ENCODE measurements at regions not wholly inside any gene's neighbourhood (a gene's known extent, or its start where the extent isn't known, plus 50 kb on each side); places are given as distances from the start of the nearest gene placed in this dataset.

GRCh38 chr12:92299344-92299743 is 153.7 kb upstream of the BTG1 start:
- ATAC-seq (ENCODE audit: insufficient number of reproducible peaks, low FRiP score, low read depth): no peak

DNA sequence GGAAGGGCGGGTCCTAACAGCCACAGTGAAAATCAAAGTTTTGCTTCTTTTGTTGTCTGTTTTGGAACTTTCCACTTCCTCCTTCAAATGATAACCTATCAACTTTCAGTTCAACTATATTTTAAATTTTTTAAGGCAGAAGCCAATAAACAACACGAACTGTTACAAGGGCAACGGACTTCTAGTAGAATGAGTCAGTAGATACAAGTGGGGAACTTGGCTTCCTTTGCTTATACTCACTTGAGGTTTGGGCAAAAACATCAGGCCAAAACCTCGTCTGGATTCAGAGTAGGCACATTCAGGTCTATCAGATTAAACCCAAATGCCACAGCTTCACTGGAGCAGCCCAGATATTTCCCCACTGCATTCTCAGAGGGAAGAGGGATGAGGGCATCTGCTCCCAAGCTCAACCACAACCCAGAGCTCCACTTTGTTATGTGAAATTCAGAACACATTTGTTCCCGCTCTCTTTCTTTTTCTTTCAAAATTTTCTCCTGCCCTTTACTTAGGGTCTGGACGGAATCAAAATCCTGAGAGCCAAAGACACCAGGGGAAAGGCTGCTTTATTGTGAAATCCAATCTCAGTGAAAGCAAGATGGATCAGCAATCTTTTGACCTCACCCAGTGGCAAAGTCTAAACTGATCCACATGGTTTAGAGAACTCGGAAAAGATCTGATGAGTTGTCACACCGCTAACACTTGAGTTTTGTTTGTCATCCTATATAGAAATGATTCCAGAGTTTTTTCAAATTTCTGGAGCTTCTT is 152.5 kb upstream of the BTG1 start:
- Histone ChIP-seq H3K9me3 (no peaks in the 10 kb centered on the region), H3K27me3 (replicated peaks; ENCODE audit: insufficient read depth) (no peaks in the 10 kb centered on the region), H3K4me1 (ENCODE audit: control insufficient read depth in 1 of 2, low read depth in 2 of 2) (no peaks in the 10 kb centered on the region), H3K4me3 (no peak overlapping the region), H3K27ac (no peak overlapping the region), H3K36me3 (no peaks in the 10 kb centered on the region)
- no peak for TF ChIP-seq CTCF (IDR thresholded peaks at IDR 0.05)
- no peak for DNase-seq (ENCODE audit: low spot score)
- ATAC-seq (ENCODE audit: insufficient number of reproducible peaks, low FRiP score, low read depth): peak; percentile 63

More at GRCh38 chr12:92299344-92299743, 153.7 kb upstream of the BTG1 start:
- H3K4me1 ChIP-seq (ENCODE audit: control insufficient read depth in 1 of 2, low read depth in 2 of 2): no peaks in the 10 kb centered on the region
- no peaks in the 10 kb centered on the region for H3K9me3 ChIP-seq
- H3K27ac ChIP-seq: no peak overlapping the region
- TF ChIP-seq CTCF (IDR thresholded peaks at IDR 0.05): no peak
- no peak for DNase-seq (ENCODE audit: low spot score)
- no peaks in the 10 kb centered on the region for H3K36me3 ChIP-seq
- no peak overlapping the region for H3K4me3 ChIP-seq
- H3K27me3 ChIP-seq (replicated peaks; ENCODE audit: insufficient read depth): no peaks in the 10 kb centered on the region

GRCh38 chr12:92297405-92297804 is 151.8 kb upstream of the BTG1 start:
- no peak for TF ChIP-seq CTCF (IDR thresholded peaks at IDR 0.05)

DNA sequence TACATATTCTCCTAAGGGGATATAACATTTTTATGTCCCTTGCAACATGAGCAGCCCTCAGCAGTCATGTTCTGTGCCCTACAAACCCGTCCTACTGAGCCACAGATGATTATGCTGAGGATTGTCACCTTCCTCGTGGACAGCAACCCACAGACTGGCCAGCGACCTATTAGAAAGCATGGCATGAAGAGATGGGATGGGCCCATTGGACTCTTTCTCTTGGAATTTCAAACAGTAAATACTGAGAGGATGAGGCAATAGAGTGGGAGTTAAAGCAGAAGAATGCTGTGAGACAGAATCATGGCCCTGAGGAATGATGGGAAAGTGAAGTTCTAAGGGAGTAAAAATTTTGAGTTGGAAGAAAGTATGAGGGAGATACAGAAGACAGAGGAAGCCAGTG is 149.9 kb upstream of the BTG1 start:
- H3K27ac ChIP-seq: no peak overlapping the region
- H3K27me3 ChIP-seq (replicated peaks; ENCODE audit: insufficient read depth): no peaks in the 10 kb centered on the region
- no peaks in the 10 kb centered on the region for H3K9me3 ChIP-seq
- H3K36me3 ChIP-seq: no peaks in the 10 kb centered on the region
- no peak overlapping the region for H3K4me3 ChIP-seq
- no peak for TF ChIP-seq CTCF (IDR thresholded peaks at IDR 0.05)
- no peak for ATAC-seq (ENCODE audit: insufficient number of reproducible peaks, low FRiP score, low read depth)
- no peak for DNase-seq (ENCODE audit: low spot score)
- no peaks in the 10 kb centered on the region for H3K4me1 ChIP-seq (ENCODE audit: control insufficient read depth in 1 of 2, low read depth in 2 of 2)

More at GRCh38 chr12:92297405-92297804, 151.8 kb upstream of the BTG1 start:
- no peaks in the 10 kb centered on the region for H3K4me1 ChIP-seq (ENCODE audit: control insufficient read depth in 1 of 2, low read depth in 2 of 2)
- DNase-seq (ENCODE audit: low spot score) (no peak), ATAC-seq (ENCODE audit: insufficient number of reproducible peaks, low FRiP score, low read depth) (no peak)
- no peaks in the 10 kb centered on the region for H3K36me3 ChIP-seq
- H3K9me3 ChIP-seq: no peaks in the 10 kb centered on the region
- no peak overlapping the region for H3K4me3 ChIP-seq
- H3K27ac ChIP-seq: no peak overlapping the region
- no peaks in the 10 kb centered on the region for H3K27me3 ChIP-seq (replicated peaks; ENCODE audit: insufficient read depth)

- no peak for ATAC-seq (ENCODE audit: insufficient number of reproducible peaks, low FRiP score, low read depth)
- Histone ChIP-seq H3K4me3 (no peak overlapping the region), H3K9me3 (no peaks in the 10 kb centered on the region), H3K36me3 (no peaks in the 10 kb centered on the region), H3K4me1 (ENCODE audit: control insufficient read depth in 1 of 2, low read depth in 2 of 2) (no peaks in the 10 kb centered on the region), H3K27me3 (replicated peaks; ENCODE audit: insufficient read depth) (no peaks in the 10 kb centered on the region), H3K27ac (no peak overlapping the region)
- TF ChIP-seq CTCF (IDR thresholded peaks at IDR 0.05): no peak
- no peak for DNase-seq (ENCODE audit: low spot score)
Measured at GRCh38 chr12:92294676-92295440, 149.2 kb upstream of the BTG1 start.
